Nucleus accumbens (tissue), 56 donors: ENCODE measurements at regions not wholly inside any gene's neighbourhood (a gene's known extent, or its start where the extent isn't known, plus 50 kb on each side); places are given as distances from the start of the nearest gene placed in this dataset.

Source experiments
- DNase-seq, 56 donors: peaks; one replicate each; lab custom pipeline; 2025; lab: John Stamatoyannopoulos, UW

DNA sequence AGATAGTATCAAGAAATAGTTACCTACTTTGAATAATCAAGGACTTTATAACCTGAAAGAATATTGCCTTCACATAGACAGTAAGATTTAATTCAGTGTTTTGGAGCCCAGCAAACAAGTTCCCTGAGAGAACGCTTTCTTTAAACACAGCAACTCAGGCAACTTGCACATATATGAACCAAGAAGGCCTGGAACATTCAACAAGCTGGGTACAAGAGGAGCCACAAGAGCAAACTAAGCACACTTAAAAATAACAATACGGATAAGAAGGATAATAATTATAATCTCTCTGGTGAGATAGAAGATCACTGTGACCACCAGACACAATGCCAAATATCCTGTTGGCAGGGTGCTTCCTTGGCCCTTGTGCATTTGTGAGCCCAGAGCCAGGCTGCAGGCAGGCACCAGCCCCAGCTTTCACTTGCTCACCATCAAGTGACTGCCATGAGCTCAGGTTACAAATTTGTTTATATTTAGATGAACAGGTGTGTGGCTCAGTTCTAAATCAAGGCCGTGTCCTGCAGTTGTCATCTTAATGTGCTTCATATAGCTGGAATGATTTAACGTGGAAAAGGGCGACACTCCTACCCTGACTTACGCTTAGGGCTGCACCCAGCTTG is 446.6 kb downstream of the IRS1 start:
- no peak for DNase-seq

DNA sequence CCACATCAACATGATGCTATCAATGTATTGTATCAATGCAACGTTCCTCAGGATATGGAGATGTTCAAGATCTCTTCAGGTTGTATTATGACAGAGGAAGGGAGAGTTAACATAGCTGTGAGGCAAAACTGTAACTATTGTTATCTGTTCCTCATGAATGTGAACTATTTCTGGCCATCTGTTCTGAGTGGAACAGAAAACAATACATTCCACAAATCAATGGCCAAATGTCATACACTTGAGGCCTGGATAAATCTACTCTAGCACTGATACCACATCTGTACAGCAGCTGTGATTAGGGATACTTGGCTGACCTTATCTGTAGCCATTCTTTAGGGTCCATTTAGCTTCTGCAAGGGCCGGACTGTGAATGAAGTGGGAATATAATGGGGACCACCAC is 447.9 kb downstream of the IRS1 start:
- no peak for DNase-seq

DNA sequence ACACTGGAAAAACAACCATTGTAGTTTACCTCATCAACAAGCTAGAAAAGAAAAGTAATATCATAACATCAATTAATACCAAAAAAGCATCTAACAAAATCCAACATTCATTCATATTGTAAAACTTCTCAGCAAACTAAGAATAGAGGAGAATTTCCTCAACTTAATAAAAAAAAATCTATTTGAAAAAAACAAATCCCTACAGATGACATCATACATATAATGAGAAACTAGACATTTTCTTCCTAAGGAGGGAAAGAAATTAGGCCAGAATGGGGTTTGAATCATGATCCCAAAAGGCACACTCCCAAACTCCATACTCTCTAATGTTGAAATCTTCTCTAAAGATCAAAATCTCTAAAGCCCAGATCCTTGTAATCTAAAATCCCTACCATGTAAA is 460.0 kb downstream of the IRS1 start:
- DNase-seq, result no peak

DNA sequence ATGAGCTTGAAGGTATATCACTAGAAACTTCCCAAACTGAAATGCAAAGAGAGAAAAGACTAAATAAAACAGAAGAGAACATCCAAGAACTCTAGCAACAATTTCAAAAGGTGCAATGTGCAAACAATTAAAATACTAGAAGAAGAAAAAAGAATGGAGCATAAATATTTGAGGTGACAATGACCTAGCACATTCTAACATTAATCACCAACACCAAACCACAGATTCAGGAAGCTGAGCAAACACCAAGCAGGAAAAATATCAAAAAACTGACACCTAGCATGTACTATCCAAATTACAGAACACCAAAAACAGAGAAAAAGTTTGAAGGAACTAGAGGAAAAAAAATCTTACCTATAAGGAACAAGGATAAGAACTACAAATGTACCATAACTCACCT is 460.8 kb downstream of the IRS1 start:
- no peak for DNase-seq

DNA sequence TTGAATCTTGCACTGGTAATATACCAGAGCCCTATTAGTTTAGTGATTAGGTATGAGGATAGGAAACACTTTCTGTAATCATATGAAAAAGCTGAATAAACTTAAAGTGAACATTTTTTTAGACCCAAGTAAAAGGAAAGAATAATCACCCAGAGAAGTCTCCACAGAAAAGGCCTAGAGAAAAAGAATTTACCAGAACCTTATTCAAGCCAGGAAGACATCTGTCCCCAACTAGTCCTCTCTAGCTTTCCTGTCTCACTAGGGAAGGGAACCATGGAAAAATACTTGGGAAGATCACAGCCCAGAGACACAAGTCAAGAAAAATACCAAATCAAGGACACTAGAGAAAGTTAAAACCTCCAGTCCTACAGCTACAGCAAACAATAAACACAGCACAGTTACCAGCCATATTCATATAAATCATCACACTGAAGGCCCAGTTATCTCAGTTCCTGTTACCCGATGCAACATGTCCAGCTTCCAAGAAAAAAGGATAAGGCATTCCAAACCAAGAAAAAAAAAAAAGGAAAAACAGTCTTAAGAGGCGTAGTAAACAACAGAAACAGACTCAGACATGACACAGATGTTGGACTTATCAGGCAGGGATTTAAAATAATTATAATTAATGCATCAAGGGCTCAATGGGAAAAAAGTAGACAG is 461.5 kb downstream of the IRS1 start:
- DNase-seq, result no peak

DNA sequence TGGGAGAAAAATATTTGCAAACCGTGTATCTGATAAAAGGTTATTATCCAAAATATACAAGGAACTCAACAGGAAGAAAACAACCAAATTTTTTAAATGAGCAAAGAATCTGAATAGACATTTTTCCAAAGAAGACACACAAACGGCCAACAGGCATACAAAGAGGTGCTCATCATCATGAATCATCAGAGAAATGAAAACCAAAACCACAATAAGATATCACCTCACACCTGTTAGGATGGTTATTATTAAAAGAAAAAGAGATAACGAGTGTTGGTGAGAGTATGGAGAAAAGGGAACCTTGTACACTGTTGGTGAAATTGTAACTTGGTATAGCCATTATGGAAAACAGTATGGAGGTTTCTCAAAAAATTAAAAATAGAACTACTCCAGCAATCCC is 463.3 kb downstream of the IRS1 start:
- DNase-seq, result no peak

DNA sequence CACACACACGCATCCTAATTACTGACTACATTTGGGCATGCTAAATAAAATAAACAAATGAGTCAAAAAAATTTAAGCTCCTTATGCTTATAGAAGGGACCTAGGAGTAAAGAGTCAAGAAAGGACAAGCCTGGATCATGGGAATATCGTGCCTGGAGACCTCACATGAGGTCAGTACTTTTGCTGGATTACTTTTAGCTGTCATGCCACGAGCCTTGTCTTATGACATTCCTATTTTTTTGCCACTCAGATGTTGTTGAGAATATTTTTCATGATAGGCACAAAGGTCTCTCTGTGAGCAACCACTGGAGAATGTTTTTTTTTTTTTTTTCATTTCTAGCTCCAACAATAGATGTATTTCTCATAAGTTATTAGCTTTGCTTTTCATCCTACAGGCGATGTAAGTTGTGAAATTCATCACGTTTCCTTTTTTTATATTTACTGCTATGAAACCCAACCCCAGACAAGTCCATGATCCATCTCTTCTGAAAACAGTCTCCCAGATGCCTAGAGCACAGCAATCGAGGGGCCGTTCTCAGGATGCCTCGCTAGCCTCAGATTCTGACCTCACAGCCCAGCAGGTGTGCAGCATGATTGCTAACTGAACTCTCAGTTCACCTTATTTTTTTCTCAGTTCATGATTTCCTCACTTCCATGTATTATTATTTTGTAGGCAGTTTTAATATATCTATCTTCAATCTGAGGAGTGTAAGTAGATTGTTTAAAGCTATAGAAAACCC is 464.5 kb downstream of the IRS1 start:
- DNase-seq, result no peak

DNA sequence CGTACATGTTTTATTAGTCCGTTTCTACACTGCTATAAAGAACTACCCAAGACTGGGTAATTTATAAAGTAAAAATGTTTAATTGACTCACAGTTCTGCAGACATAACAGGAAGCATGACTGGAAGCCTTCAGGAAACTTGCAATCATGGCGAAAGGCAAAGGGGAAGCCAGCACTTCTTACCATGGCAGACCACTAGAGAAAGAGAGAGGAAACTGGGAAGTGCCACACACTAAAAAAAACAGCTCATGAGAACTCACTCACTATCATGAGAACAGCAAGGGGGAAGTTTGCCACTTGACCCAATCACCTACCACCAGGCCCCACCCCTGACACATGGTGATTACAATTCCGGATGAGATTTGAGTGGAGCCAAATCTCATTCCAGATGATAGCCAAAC is 466.2 kb downstream of the IRS1 start:
- DNase-seq, result no peak

DNA sequence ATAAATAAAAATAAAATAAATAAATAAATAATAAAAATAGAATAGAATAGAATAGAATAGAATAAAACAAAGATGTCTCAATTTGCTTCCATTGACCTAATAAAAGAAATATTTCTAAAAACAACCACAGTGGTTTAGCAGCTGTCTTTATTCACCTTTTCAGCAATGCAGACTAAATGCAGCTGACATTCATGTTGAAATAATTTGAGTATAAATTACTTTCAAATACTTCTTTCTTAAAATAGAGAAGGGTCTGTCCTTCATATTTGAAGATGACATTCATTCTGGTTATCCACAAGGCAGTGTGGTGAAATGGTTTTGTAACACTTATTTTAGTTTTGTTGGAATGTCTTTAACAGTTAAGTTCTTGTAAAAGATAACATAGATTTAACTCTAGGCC is 469.4 kb downstream of the IRS1 start:
- no peak for DNase-seq

DNA sequence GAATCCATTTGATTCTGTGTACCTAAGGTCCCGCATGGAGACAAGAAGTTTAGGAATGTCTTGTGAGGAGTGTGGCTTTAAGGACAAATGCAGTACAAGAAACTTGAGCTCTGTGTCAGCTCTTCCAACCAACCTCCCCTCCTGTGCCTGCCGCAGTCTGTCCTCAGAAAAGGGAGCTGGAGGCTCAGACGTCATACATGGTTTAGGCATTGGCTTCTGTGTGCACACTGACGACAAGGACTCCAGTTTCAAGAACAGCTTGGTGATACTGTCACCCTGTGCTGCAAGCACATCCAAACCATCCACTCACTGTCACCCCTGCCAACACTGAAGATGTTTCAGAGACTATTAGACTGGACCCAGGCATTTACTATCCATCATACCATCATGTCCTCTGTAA is 470.4 kb downstream of the IRS1 start:
- no peak for DNase-seq

DNA sequence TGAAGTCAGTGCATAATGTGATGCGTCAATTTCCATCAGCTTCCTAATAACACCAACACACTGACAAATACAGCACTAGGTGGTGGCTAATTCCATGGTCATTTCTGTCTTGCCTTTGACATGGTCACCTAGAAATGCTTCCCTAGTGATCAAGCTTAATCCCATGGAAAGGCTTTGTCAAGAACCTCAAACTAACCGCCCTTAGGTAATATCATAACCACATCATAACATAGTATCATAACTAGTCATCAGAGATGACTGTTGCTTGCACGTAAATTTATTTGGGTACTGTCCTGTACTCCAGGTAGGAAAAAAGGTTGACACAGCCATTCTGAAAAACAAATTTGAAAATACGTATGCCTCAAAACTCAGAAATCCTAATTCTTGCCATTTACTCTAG is 471.8 kb downstream of the IRS1 start:
- no peak for DNase-seq

DNA sequence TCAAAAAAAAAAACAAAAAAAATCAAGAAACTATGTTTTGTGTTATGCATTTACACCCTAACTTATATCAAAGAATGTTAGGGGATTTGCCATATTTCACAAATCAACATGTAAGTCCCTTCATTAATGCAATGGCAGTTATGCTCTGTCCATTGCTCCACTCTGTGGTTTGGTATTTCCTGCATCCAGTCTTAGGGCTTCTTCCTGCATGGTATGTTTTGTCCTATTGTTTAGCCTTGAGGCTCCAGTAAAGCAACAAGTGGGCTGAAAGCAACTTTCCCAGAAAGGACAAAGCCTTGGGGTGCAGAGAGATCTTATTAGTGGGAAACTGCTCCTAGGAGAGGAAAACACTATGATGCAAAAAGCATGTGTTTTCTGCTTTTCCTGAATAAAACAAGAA is 474.1 kb downstream of the IRS1 start:
- no peak for DNase-seq

DNA sequence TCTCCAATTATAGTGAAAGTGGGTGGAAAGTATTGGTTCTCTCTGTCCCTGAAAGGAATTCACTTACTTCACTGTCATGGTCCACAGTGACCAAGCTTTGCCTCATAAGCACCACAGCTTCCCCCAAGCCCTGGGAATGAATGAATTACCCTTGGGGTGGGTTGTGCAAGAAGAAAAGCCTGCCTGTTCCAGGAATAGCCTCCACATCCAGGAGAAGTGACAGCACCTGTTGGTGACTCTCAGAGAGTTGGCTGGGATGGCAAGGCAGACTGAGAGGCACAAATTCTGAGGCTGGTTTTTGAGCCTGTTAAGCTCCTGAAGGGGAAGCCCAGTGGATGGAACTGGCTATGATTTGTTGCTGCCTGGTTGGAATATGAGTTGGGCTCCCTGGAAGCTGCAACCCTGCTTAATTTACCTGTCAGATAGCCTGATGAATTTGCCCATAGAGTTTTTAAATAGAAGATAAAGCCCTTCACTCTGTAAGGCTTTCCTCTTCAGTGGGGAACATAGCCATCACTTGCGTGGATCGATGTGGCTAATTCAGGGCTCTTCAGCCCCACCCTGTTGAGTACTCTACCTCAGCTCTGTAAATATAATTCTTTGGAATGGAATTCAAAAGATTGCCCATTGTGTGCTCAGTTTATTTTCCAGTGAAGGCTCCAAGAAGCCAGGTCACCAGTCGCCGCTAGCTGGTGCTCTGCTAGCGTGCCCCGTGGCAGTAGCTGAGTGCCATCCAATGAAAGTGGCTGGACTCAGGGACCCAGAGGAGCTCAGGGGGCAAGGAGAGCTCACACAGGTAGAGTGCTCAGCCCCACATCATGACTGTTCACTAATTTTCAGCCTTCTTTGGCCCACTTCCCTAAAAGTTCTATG is 479.3 kb downstream of the IRS1 start:
- no peak for DNase-seq

DNA sequence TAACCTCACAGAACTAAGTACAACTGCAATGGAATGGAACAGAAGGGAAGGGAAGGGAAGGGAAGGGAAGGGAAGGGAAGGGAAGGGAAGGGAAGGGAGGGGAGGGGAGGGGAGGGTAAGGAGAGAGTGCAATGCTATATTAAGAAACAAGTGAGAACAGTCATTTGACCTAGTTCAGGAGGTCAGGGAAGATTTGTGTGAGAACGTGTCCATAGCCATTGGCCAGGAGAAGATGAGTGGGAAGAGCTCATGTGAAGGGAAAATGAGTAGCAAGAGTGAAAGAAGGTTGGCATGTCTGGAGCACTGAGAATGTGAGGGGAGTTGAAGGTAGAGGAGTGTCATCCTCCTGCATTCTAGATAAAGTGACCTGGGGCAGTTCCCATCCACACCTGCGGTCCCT is 481.6 kb downstream of the IRS1 start:
- no peak for DNase-seq

DNA sequence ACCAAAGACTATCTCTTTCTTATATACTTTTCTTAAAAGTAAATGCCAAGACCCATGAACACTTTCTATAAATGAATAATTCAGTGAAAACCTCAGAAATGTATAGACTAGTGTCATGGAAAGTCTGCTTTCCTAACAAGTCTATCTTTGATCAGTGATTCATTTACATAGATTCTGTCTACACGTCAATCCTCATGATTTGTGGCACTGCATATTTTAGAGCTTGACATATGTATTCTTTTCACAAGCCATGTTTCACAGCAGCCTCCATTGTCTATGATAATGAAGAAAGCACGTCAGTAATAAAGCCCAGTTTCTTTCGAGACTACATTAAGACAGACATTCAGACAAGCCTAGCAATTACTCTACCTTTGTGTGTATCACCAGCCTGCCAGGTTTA is 486.6 kb downstream of the IRS1 start:
- DNase-seq, result no peak

DNA sequence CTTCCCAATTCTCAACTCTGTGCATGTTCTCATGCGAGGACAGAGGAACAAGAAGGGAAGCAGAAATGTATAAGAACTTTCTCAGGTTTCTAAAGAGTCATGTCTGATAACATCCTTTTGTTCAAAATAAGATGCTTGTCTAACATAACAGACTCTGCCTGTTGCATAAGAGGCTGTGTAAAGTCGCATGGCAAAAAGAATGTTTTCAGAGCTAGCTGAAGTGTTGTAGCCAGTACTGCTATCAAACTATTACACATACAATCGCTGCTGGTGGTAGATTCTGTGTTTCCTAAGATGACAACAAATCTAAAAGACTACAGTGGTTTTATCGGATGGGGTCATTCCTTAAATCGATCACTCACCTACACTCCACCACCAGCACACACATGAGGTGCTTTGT is 487.5 kb downstream of the IRS1 start:
- no peak for DNase-seq

DNA sequence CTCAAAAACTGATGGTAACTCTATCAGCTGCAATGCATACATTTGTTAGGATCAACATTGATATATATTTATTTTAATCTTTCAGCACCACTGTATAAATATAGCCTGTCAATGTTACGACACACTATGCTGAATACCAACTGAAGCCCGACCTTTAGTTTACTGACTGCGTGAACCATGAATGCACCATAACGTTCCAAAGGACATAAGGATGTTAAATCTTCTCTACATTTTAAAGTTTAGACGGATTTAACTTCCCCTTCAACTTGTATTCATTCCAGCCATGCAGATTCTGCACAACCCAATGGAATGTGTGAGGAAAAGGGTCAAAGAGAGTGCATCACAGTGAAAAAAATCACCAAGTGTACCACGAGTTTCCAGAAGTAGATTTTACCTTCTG is 489.5 kb downstream of the IRS1 start:
- no peak for DNase-seq

DNA sequence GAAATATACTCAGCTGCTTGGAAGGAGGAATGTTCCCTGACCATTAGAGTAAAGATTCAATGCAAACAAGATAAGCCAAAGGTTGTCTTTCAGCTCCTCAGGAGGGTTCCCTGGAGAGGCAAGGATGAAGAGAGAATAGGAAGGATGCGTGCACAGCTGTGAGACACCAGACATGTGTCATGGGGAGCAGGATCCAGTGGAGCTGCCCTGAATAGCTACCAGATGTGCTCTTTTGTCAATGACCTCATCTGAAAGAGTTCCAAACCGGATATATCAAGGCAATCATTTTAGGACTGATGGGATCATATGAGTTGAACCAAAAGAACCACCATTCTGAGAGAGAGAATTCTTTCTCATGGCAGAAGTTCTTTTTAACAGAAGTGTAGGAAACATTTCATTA is 490.6 kb downstream of the IRS1 start:
- no peak for DNase-seq

DNA sequence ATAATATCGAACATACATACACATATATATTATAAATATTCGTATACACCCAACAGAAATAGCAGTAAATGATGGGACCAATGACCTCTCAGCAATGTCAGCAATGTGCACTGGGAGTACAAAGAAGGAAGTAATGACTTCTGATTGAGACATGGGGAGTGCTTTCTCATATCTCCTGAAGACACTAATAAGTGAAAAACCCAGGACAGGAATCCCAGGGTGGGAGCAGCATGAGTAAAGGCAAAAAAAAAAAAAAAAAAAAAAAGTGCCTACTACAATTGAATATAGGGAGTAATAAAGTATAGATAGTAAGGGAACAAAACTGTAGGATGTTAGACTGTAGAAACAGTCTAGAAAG is 491.3 kb downstream of the IRS1 start:
- no peak for DNase-seq

DNA sequence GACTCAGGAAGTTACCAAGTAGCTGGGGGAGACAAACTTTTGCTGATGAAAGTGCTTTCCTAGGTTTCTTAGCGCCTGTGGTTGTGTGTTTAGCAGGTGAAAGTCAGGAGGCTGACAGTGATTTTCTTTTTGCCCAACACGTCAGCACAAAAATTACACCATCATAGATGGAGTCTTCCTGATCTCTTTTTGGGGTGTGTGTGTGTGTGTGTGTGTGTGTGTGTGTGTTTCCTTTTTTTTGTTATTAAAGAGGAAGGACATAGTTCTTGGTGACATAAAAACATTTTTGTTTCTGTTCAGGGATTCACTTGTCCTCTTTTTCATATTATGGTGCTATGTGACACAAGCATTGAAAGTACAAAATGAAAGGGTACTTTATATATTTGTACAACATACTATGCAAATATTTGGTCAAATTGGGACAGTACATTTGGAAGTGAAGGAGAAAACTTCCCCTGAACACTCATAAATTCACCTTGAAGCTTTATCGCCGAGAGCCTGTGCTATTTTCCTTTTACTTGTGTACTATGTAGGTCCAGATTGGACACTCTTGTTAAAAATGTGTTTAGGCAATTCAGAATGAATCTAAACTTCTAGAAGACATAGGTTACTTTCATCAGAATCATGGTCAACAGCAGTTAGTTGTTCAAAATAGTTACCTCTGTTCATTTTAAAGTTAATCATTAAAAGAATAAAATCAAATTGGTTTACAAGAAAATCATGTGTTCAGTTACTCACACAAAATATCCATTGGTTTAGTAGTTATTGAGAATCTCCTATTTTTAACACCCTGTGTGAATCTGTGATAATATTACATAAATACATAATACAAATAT is 491.9 kb downstream of the IRS1 start:
- DNase-seq, result no peak
